ENCODE measurements at regions not wholly inside any gene's neighbourhood (a gene's known extent, or its start where the extent isn't known, plus 50 kb on each side); places are given as distances from the start of the nearest gene placed in this dataset.

DNA sequence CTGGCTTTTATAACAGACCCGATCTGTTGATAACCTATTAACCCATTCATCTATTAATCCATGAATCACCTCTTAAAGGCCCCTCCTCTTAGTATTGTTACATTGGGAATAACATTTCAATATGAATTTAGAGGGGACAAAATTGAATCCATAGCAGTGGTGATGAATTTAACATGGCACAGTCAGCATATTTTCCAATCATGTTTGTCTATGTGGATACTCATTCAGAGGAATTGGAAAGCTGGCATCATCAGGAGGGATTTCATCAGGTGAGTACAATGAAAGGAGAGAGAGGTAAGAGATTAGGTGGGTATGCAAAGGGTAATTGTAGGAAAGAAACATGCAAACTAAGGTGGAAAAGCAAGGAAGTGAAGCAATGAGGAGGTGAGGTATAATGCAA is 59.6 kb upstream of the FOXN2 start:
- no peaks in the 10 kb centered on the region for H3K36me3 Mint-ChIP-seq (ENCODE audit: insufficient read depth)
- no peaks in the 10 kb centered on the region for H3K27me3 Mint-ChIP-seq (ENCODE audit: low read depth)
- H3K9me3 Mint-ChIP-seq, result no peaks in the 10 kb centered on the region
- H3K4me3 Mint-ChIP-seq, result no peak overlapping the region
- ATAC-seq (no peak), DNase-seq (no peak)
- peaks cover 4% of the 10 kb centered on the region for H3K4me1 Mint-ChIP-seq (ENCODE audit: low read depth)

DNA sequence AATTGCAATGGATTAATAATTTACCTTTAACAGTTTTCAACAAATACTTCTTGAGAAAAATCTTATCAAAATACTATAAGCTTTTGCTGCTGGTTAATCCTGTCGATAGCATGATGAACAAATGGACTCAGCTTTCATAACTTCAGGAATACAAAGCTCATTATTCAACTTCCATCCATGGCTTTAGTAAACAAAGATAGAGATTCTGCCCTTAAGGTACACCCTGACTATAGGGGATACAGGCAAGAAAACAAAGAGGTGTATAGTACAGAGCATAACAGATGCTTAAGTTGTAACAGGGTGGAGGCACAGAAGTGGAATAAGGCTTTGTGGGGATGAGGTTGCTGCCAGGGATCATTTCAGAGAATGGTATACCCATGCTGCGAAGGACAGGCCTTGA is 57.0 kb upstream of the FOXN2 start:
- no peak overlapping the region for H3K4me3 Mint-ChIP-seq
- no peak for DNase-seq
- H3K4me1 Mint-ChIP-seq (ENCODE audit: low read depth), result no peaks in the 10 kb centered on the region
- H3K9me3 Mint-ChIP-seq, result no peaks in the 10 kb centered on the region
- no peak for ATAC-seq
- H3K36me3 Mint-ChIP-seq (ENCODE audit: insufficient read depth), result no peaks in the 10 kb centered on the region
- H3K27me3 Mint-ChIP-seq (ENCODE audit: low read depth), result no peaks in the 10 kb centered on the region

DNA sequence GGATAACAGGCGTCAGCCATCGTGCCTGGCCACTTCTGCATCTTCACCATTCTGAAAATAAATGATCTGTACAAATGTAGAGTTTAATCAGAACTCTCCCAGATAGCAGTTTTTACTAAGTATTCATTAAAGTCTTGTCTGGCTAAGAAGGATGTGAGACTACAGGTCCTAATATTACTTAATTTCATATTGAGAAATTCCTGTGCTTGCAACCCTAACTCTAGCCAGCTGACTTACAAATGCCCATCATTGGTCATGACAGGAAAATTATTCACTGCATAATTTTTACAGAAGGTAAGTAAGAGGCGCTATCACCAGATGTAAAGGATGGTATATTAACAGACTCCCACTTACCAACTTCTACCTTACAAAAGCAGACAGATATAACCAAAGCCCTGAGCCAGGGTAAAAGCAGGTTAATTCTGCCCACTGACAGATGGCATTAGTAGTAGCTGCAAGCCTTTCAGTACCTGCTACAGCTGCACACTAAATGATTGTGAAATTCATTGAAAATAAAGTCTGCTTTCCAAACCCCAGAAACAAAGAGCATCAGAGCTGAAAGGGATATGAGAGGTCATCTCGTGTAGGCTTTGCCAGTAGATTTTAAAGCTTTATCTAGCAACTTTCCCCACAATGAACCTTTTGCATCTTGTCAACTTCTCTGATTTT is 55.9 kb upstream of the FOXN2 start:
- no peaks in the 10 kb centered on the region for H3K4me1 Mint-ChIP-seq (ENCODE audit: low read depth)
- H3K9me3 Mint-ChIP-seq, result no peaks in the 10 kb centered on the region
- no peak overlapping the region for H3K4me3 Mint-ChIP-seq
- H3K27me3 Mint-ChIP-seq (ENCODE audit: low read depth), result no peaks in the 10 kb centered on the region
- H3K36me3 Mint-ChIP-seq (ENCODE audit: insufficient read depth), result no peaks in the 10 kb centered on the region
- ATAC-seq (no peak), DNase-seq (no peak)

DNA sequence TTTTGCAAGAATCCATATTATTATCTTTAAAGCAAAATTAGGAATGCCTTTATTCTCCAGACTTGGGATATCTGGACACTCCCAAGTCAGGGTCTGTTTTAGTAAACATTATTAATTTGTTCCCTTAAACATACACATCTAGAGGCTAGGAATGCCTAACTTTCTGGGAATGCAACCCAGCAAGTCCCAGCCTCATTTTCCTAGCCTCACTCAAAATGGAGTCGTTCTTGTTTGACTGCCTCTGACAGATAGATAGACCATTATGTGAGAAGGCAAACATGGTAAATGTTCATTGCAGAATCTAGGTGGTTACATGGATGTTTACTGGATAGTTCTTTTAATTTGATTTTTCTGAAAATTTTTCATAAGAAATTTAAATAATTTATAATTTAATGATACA is 54.7 kb upstream of the FOXN2 start:
- H3K9me3 Mint-ChIP-seq, result no peaks in the 10 kb centered on the region
- no peak overlapping the region for H3K4me3 Mint-ChIP-seq
- ATAC-seq (no peak), DNase-seq (no peak)
- H3K27me3 Mint-ChIP-seq (ENCODE audit: low read depth), result peaks cover 2% of the 10 kb centered on the region
- H3K4me1 Mint-ChIP-seq (ENCODE audit: low read depth), result no peaks in the 10 kb centered on the region
- H3K36me3 Mint-ChIP-seq (ENCODE audit: insufficient read depth), result no peaks in the 10 kb centered on the region

DNA sequence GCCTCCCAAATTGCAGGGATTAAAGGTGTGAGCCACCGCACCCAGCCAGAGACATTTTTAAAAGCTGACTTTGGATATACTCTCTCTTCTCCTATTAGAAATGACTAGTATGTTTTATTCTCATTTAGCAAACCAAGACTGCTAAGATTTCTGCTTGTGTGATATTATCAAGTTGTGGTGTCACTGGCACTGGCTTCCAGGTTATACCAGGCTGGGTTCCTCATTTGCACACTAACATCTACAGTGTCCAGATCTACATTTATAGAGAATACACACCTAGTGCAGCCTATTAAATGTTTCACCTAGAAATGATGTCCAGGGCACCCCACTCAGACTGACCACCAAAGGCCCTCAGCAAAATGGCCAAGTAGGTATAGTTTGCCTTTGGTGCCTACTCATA is 49.9 kb upstream of the FOXN2 start:
- ATAC-seq, result no peak
- Mint-ChIP-seq H3K27me3 (ENCODE audit: low read depth) (peaks cover 2% of the 10 kb centered on the region), H3K4me3 (no peak overlapping the region), H3K36me3 (ENCODE audit: insufficient read depth) (no peaks in the 10 kb centered on the region), H3K9me3 (no peaks in the 10 kb centered on the region), H3K4me1 (ENCODE audit: low read depth) (no peaks in the 10 kb centered on the region)
- no peak for DNase-seq

All from activated T-cell treated with anti-CD3 and anti-CD28 coated beads, Interleukin-2, amount 50 U/mL, for 4 hours (primary cell).